ENCODE measurements at regions not wholly inside any gene's neighbourhood (a gene's known extent, or its start where the extent isn't known, plus 50 kb on each side); places are given as distances from the start of the nearest gene placed in this dataset.

DNA sequence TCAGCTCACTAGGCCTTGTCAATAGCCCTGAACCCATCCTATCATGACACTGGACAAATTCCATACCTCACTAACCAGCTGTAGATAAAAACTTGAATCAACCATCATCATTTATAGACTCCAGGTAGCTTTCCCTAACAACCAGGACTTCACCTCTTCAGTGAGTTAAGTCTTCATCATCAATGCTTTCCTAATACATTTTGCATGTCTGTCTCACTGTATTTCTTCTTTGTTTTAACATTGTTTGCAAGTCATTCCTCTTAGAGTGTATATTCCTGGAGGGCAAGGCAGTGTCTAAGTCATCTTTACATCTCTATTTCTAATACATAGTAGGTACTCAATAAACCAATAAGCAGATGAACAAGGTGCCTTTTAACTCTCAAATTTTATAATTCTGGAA is 123.4 kb upstream of the RFC3 start:
- Histone ChIP-seq H3K4me2 (ENCODE audit: low read length) (no peak overlapping the region), H4K20me1 (ENCODE audit: insufficient read depth) (no peaks in the 10 kb centered on the region), H3K9ac (ENCODE audit: low read length) (no peak overlapping the region), H3K36me3 (ENCODE audit: insufficient read depth, low read length) (no peaks in the 10 kb centered on the region), H3K27ac (ENCODE audit: low read length) (no peak overlapping the region), H3K27me3 (ENCODE audit: insufficient read depth, low read depth, low read length) (no peaks in the 10 kb centered on the region), H3K9me2 (ENCODE audit: insufficient read depth, low read length) (no peaks in the 10 kb centered on the region), H3K4me3 (ENCODE audit: low read length) (no peak overlapping the region), H3K79me2 (replicated peaks; ENCODE audit: insufficient read depth, low read length) (no peaks in the 10 kb centered on the region), H3K9me3 (ENCODE audit: low read length) (no peaks in the 10 kb centered on the region), H3F3A (ENCODE audit: insufficient read depth, low read length, poor library complexity, severe bottlenecking) (no peaks in the 10 kb centered on the region), H2AFZ (ENCODE audit: low read depth, low read length) (no peak overlapping the region)
- TF ChIP-seq RAD21 (conservative IDR thresholded peaks at IDR 0.05) (no peak), MXI1 (conservative IDR thresholded peaks at IDR 0.05; ENCODE audit: poor library complexity, severe bottlenecking) (no peak), EZH2 (IDR thresholded peaks at IDR 0.05; ENCODE audit: borderline replicate concordance, insufficient read depth, low read length, poor library complexity, severe bottlenecking) (no peak), CTCF (IDR thresholded peaks at IDR 0.05; ENCODE audit: poor library complexity, severe bottlenecking) (no peak), SMC3 (conservative IDR thresholded peaks at IDR 0.05; ENCODE audit: poor library complexity) (no peak), EP300 (conservative IDR thresholded peaks at IDR 0.05; ENCODE audit: poor library complexity, severe bottlenecking) (no peak), TAF1 (IDR thresholded peaks at IDR 0.05; ENCODE audit: low read depth) (no peak), POLR2AphosphoS5 (IDR thresholded peaks at IDR 0.05) (no peak)
- TF ChIP-seq, protein P1, sequence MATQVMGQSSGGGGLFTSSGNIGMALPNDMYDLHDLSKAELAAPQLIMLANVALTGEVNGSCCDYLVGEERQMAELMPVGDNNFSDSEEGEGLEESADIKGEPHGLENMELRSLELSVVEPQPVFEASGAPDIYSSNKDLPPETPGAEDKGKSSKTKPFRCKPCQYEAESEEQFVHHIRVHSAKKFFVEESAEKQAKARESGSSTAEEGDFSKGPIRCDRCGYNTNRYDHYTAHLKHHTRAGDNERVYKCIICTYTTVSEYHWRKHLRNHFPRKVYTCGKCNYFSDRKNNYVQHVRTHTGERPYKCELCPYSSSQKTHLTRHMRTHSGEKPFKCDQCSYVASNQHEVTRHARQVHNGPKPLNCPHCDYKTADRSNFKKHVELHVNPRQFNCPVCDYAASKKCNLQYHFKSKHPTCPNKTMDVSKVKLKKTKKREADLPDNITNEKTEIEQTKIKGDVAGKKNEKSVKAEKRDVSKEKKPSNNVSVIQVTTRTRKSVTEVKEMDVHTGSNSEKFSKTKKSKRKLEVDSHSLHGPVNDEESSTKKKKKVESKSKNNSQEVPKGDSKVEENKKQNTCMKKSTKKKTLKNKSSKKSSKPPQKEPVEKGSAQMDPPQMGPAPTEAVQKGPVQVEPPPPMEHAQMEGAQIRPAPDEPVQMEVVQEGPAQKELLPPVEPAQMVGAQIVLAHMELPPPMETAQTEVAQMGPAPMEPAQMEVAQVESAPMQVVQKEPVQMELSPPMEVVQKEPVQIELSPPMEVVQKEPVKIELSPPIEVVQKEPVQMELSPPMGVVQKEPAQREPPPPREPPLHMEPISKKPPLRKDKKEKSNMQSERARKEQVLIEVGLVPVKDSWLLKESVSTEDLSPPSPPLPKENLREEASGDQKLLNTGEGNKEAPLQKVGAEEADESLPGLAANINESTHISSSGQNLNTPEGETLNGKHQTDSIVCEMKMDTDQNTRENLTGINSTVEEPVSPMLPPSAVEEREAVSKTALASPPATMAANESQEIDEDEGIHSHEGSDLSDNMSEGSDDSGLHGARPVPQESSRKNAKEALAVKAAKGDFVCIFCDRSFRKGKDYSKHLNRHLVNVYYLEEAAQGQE (IDR thresholded peaks at IDR 0.05; ENCODE audit: borderline replicate concordance), result no peak

- Histone ChIP-seq H3K79me2 (replicated peaks; ENCODE audit: insufficient read depth, low read length) (no peaks in the 10 kb centered on the region), H3K9me2 (ENCODE audit: insufficient read depth, low read length) (no peaks in the 10 kb centered on the region), H3K4me3 (ENCODE audit: low read length) (no peak overlapping the region), H3K9me3 (ENCODE audit: low read length) (no peaks in the 10 kb centered on the region), H3K9ac (ENCODE audit: low read length) (no peak overlapping the region), H3K27me3 (ENCODE audit: insufficient read depth, low read depth, low read length) (no peaks in the 10 kb centered on the region), H3F3A (ENCODE audit: insufficient read depth, low read length, poor library complexity, severe bottlenecking) (no peaks in the 10 kb centered on the region), H2AFZ (ENCODE audit: low read depth, low read length) (no peak overlapping the region), H3K36me3 (ENCODE audit: insufficient read depth, low read length) (no peaks in the 10 kb centered on the region), H3K4me2 (ENCODE audit: low read length) (no peak overlapping the region), H4K20me1 (ENCODE audit: insufficient read depth) (no peaks in the 10 kb centered on the region), H3K27ac (ENCODE audit: low read length) (no peak overlapping the region)
- no peak for TF ChIP-seq POLR2AphosphoS5 (IDR thresholded peaks at IDR 0.05)
- no peak for TF ChIP-seq EP300 (conservative IDR thresholded peaks at IDR 0.05; ENCODE audit: poor library complexity, severe bottlenecking)
- no peak for TF ChIP-seq RAD21 (conservative IDR thresholded peaks at IDR 0.05)
- no peak for TF ChIP-seq CTCF (IDR thresholded peaks at IDR 0.05; ENCODE audit: poor library complexity, severe bottlenecking)
- no peak for TF ChIP-seq MXI1 (conservative IDR thresholded peaks at IDR 0.05; ENCODE audit: poor library complexity, severe bottlenecking)
- TF ChIP-seq, protein P1 (IDR thresholded peaks at IDR 0.05; ENCODE audit: borderline replicate concordance), result no peak
- no peak for TF ChIP-seq SMC3 (conservative IDR thresholded peaks at IDR 0.05; ENCODE audit: poor library complexity)
- TF ChIP-seq TAF1 (IDR thresholded peaks at IDR 0.05; ENCODE audit: low read depth), result no peak
- TF ChIP-seq EZH2 (IDR thresholded peaks at IDR 0.05; ENCODE audit: borderline replicate concordance, insufficient read depth, low read length, poor library complexity, severe bottlenecking), result no peak
These were observed 121.4 kb upstream of the RFC3 start for GRCh38 chr13:33696530-33696929.
